Sigmoid colon (tissue), 6 donors: ENCODE measurements at regions not wholly inside any gene's neighbourhood (a gene's known extent, or its start where the extent isn't known, plus 50 kb on each side); places are given as distances from the start of the nearest gene placed in this dataset.

ENCODE experiments used
- DNase-seq: peaks from one replicate; pipeline ENCODE4 v3.0.0-alpha.2; 2019
- H3K27ac ChIP-seq, 4 donors: fragments of 200-600 bp; sonication (generic); one replicate each; pipeline ENCODE4 v1.5.1; 2016 to 2019; ENCODE audit warnings: mild to moderate bottlenecking in 1 of 4
- H3K27me3 ChIP-seq, 3 donors: fragments of 200-600 bp; sonication (generic); one replicate each; pipeline ENCODE4 v1.5.1; 2019; ENCODE audit warnings: mild to moderate bottlenecking in 1 of 3
- H3K36me3 ChIP-seq, 4 donors: fragments of 200-600 bp; sonication (generic); one replicate each; pipeline ENCODE4 v1.5.1; 2016 to 2019
- H3K4me1 ChIP-seq, 4 donors: fragments of 200-600 bp; sonication (generic); one replicate each; pipeline ENCODE4 v1.5.1; 2017 to 2019
- H3K4me3 ChIP-seq, 4 donors: fragments of 200-600 bp; sonication (generic); one replicate each; pipeline ENCODE4 v1.5.1; 2017 to 2019; ENCODE audit warnings: mild to moderate bottlenecking in 2 of 4, moderate library complexity in 1 of 4
- H3K9me3 ChIP-seq, 4 donors: fragments of 200-600 bp in 3 of 4; sonication (generic) in 3 of 4; one replicate each; pipeline versions ENCODE4 v1.5.1 to v1.6.1; 2013 to 2019
- EP300 ChIP-seq, 4 donors: sonication (generic); formaldehyde crosslinking; IDR thresholded peaks; one replicate each; pipeline ENCODE4 v1.6.1; 2017; ENCODE audit warnings: antibody characterized with exemption in 4 of 4
- POLR2A ChIP-seq, 2 donors: fragments of 450-650 bp; IDR thresholded peaks; one replicate each; pipeline ENCODE4 v1.6.1; 2016; ENCODE audit warnings: antibody characterized with exemption in 2 of 2, mild to moderate bottlenecking in 2 of 2, moderate library complexity in 2 of 2
- POLR2AphosphoS5 ChIP-seq, 4 donors: sonication (generic); formaldehyde crosslinking; IDR thresholded peaks; one replicate each; pipeline ENCODE4 v1.6.1; 2017; ENCODE audit warnings: antibody characterized with exemption in 4 of 4
- WGBS, 2 donors: extraction: QIAGEN DNeasy Blood & Tissue Kit; methylation state at CpG; one replicate each; pipeline ENCODE4 v1.1.7; 2013; 5-methylcytosine and 5-hydroxymethylcytosine counted together
- intact Hi-C: fragments of 100-400 bp; cut with DNase I; formaldehyde crosslinking; loops from one replicate; pipeline ENCODE4 v1.15.1; 2023
- TF ChIP-seq, protein P1 (sequence below), 4 experiments: fragments of 450-650 bp in 3 of 4; fragments of 200-600 bp in 1 of 4; IDR thresholded peaks; one replicate each; pipeline ENCODE4 v1.5.1; 2016 to 2019; ENCODE audit warnings: antibody characterized with exemption in 4 of 4, mild to moderate bottlenecking in 3 of 4, moderate library complexity in 2 of 4
- donor health status: healthy with polysubstance abuse.
- donor health status: healthy.

DNA sequence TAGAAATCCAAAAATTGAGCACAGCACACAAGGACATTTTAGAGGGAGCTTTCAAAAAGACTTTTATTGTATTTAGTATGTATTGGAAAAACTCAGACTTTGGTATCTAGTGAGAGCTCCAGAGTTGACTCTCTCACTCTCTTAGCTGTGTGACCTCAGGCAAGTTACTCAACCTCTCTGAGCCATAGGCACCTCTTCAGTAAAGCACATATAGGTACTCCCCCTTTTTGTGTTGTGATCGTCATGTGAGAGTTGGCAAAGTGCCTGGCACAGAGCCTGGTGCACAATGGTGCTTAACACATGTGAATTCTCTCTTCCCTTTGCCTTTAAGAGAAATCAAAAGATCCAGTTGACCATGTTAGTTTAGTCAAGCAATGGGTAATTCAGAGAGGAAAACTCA is 186.2 kb downstream of the TMEM38B start:
- H3K36me3 ChIP-seq = no peaks in the 10 kb centered on the region
- H3K9me3 ChIP-seq = no peaks in the 10 kb centered on the region
- intact Hi-C loops = loop anchor here (5.0 kb wide), 1 partner anchor 273 kb away; no protein-coding TSS in a partner anchor
- H3K27ac ChIP-seq = no peak overlapping the region
- TF ChIP-seq, protein P1, sequence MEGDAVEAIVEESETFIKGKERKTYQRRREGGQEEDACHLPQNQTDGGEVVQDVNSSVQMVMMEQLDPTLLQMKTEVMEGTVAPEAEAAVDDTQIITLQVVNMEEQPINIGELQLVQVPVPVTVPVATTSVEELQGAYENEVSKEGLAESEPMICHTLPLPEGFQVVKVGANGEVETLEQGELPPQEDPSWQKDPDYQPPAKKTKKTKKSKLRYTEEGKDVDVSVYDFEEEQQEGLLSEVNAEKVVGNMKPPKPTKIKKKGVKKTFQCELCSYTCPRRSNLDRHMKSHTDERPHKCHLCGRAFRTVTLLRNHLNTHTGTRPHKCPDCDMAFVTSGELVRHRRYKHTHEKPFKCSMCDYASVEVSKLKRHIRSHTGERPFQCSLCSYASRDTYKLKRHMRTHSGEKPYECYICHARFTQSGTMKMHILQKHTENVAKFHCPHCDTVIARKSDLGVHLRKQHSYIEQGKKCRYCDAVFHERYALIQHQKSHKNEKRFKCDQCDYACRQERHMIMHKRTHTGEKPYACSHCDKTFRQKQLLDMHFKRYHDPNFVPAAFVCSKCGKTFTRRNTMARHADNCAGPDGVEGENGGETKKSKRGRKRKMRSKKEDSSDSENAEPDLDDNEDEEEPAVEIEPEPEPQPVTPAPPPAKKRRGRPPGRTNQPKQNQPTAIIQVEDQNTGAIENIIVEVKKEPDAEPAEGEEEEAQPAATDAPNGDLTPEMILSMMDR (IDR thresholded peaks at IDR 0.05) = no peak
- TF ChIP-seq POLR2AphosphoS5 (IDR thresholded peaks at IDR 0.05) (no peak), POLR2A (IDR thresholded peaks at IDR 0.05) (no peak), EP300 (IDR thresholded peaks at IDR 0.05) (no peak)
- no peaks in the 10 kb centered on the region for H3K27me3 ChIP-seq
- no peaks in the 10 kb centered on the region for H3K4me1 ChIP-seq
- no peak overlapping the region for H3K4me3 ChIP-seq
- WGBS, 2 donors = 50 to 70% methylated on average over 1 of the region's 1 CpG
- DNase-seq = no peak

DNA sequence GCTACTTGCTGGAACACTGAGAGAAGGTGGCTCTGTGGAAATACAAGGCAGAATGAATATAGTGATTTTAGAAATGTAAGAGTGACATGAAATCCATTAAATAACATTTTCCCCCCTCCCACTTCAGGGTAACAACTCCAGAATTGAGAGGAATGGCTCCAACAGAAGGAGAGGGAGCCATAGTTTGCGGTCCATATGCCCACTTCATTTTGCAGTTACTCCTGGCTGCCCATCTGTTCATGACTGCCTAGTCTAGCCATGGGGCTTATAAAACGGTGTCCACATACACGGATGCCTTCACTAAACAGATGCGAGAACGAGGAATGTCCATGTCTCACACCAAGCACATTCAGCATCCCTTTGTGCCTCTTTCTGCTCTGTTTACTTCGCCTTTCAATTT is 186.7 kb downstream of the TMEM38B start:
- TF ChIP-seq, protein P1 (IDR thresholded peaks at IDR 0.05) = no peak
- TF ChIP-seq POLR2AphosphoS5 (IDR thresholded peaks at IDR 0.05) = no peak
- Histone ChIP-seq H3K36me3 (no peaks in the 10 kb centered on the region), H3K4me3 (no peak overlapping the region), H3K27ac (no peak overlapping the region), H3K27me3 (no peaks in the 10 kb centered on the region), H3K9me3 (no peaks in the 10 kb centered on the region), H3K4me1 (no peaks in the 10 kb centered on the region)
- intact Hi-C loops = loop anchor here (5.0 kb wide), 1 partner anchor 274 kb away; no protein-coding TSS in a partner anchor
- no peak for DNase-seq
- WGBS, 2 donors = 94 to 95% methylated on average over 6 of the region's 6 CpGs

DNA sequence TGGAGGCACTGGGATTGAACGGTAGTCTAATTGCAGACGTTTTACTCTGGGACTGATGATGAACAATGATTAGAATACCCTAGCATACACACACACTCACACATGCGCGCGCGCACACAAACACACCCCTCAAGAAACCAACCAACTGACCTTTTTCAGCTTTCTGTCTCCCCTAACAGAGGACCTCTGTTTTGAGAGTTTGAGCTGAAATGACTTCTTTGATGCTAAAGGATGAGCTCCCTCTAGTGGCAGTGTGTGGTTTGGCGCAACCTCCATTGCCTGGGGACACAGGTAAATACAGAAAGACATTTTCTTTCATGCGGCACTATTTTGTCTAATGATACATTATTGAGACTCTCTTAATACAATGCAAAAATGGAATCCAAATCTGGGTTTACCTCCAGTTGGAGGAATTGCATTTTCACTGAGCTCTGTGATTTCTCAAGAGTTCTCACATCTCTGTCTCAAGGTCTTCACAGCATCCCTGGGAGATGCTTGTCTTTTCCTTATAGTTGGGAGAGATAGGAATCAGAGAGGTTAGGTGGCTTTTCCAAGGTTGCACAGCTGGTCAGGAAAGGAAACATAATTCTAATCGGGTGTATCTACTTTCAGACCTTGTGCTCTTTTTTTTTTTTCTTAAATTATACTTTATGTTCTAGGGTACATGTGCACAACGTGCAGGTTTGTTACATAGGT is 187.5 kb downstream of the TMEM38B start:
- no peaks in the 10 kb centered on the region for H3K9me3 ChIP-seq
- intact Hi-C loops = loop anchor here (5.0 kb wide), 1 partner anchor 275 kb away; no protein-coding TSS in a partner anchor
- DNase-seq = no peak

DNA sequence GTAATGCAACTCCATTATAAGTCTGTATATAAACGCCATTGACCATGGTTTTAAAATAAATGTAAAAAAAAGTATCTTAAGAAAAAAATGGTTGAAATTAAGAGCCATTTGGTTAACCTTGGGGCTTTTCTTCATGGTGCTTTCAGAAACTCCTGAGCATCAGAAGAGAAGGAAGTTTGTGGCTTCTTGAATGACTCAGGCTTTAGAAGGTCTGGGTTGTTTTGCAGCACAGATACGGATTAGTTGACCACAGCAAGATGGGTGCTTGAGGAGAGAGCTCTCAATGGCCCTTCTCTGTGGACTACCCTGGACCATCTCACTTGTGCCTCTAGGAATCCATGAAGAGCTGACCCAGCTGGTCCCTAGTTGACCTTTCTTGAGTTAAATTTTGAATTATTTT is 189.5 kb downstream of the TMEM38B start:
- WGBS, 2 donors = 43 to 71% methylated on average over 2 of the region's 2 CpGs
- no peak for DNase-seq

More for the DNA sequence above, 187.5 kb downstream of the TMEM38B start:
- no peaks in the 10 kb centered on the region for H3K27me3 ChIP-seq
- H3K36me3 ChIP-seq = no peaks in the 10 kb centered on the region
- WGBS, 2 donors = 32 to 39% methylated on average over 10 of the region's 10 CpGs
- TF ChIP-seq POLR2A (IDR thresholded peaks at IDR 0.05) = no peak
- TF ChIP-seq, protein P1 (IDR thresholded peaks at IDR 0.05) = peak in 3 of 4 experiments; percentile 52 to 78 (median 55)
- H3K27ac ChIP-seq = no peak overlapping the region
- H3K4me3 ChIP-seq = no peak overlapping the region
- H3K4me1 ChIP-seq = no peaks in the 10 kb centered on the region

More for the DNA sequence above, 189.5 kb downstream of the TMEM38B start:
- Histone ChIP-seq H3K27me3 (no peaks in the 10 kb centered on the region), H3K4me1 (no peaks in the 10 kb centered on the region), H3K4me3 (no peak overlapping the region), H3K36me3 (no peaks in the 10 kb centered on the region), H3K9me3 (no peaks in the 10 kb centered on the region), H3K27ac (no peak overlapping the region)
- no peak for TF ChIP-seq POLR2A (IDR thresholded peaks at IDR 0.05)
- TF ChIP-seq, protein P1 (IDR thresholded peaks at IDR 0.05) = no peak
- no peak for TF ChIP-seq EP300 (IDR thresholded peaks at IDR 0.05)
- TF ChIP-seq POLR2AphosphoS5 (IDR thresholded peaks at IDR 0.05) = no peak
- intact Hi-C loops = loop anchor here (5.0 kb wide), 1 partner anchor 277 kb away; no protein-coding TSS in a partner anchor
